ENCODE measurements at regions not wholly inside any gene's neighbourhood (a gene's known extent, or its start where the extent isn't known, plus 50 kb on each side); places are given as distances from the start of the nearest gene placed in this dataset.

- H3K36me3 ChIP-seq (ENCODE audit: control insufficient read depth, insufficient read depth, low read length), result no peaks in the 10 kb centered on the region
- H3K27me3 ChIP-seq (ENCODE audit: control insufficient read depth, insufficient read depth, low read length), result no peaks in the 10 kb centered on the region
- no peak for TF ChIP-seq CTCF (IDR thresholded peaks at IDR 0.05; ENCODE audit: insufficient read depth, low read length, severe bottlenecking)
- DNase-seq (ENCODE audit: low read depth) (no peak), FAIRE-seq (no peak)
- no peak overlapping the region for H3K4me3 ChIP-seq (ENCODE audit: low read depth, low read length)
These were observed 163.5 kb upstream of the TCERG1L start for GRCh38 chr10:131475043-131475442.

- no peak overlapping the region for H3K4me3 ChIP-seq (ENCODE audit: low read depth, low read length)
- no peak for FAIRE-seq
- DNase-seq (ENCODE audit: low read depth), result no peak
- TF ChIP-seq CTCF (IDR thresholded peaks at IDR 0.05; ENCODE audit: insufficient read depth, low read length, severe bottlenecking), result no peak
- no peaks in the 10 kb centered on the region for H3K36me3 ChIP-seq (ENCODE audit: control insufficient read depth, insufficient read depth, low read length)
- no peaks in the 10 kb centered on the region for H3K27me3 ChIP-seq (ENCODE audit: control insufficient read depth, insufficient read depth, low read length)
These were observed 164.3 kb upstream of the TCERG1L start for GRCh38 chr10:131475803-131476202.

- FAIRE-seq (no peak), DNase-seq (ENCODE audit: low read depth) (no peak)
- no peak overlapping the region for H3K4me3 ChIP-seq (ENCODE audit: low read depth, low read length)
- no peaks in the 10 kb centered on the region for H3K27me3 ChIP-seq (ENCODE audit: control insufficient read depth, insufficient read depth, low read length)
- no peaks in the 10 kb centered on the region for H3K36me3 ChIP-seq (ENCODE audit: control insufficient read depth, insufficient read depth, low read length)
- TF ChIP-seq CTCF (IDR thresholded peaks at IDR 0.05; ENCODE audit: insufficient read depth, low read length, severe bottlenecking), result no peak
These were observed 166.1 kb upstream of the TCERG1L start for GRCh38 chr10:131477457-131478121.

- no peak for DNase-seq (ENCODE audit: low read depth)
- TF ChIP-seq CTCF (IDR thresholded peaks at IDR 0.05; ENCODE audit: insufficient read depth, low read length, severe bottlenecking), result no peak
These were observed 167.0 kb upstream of the TCERG1L start for GRCh38 chr10:131478377-131478989.

GRCh38 chr10:131480066-131480465 lies 168.5 kb upstream of the TCERG1L start:
- no peaks in the 10 kb centered on the region for H3K27me3 ChIP-seq (ENCODE audit: control insufficient read depth, insufficient read depth, low read length)
- H3K36me3 ChIP-seq (ENCODE audit: control insufficient read depth, insufficient read depth, low read length), result no peaks in the 10 kb centered on the region
- no peak for DNase-seq (ENCODE audit: low read depth)
- no peak for TF ChIP-seq CTCF (IDR thresholded peaks at IDR 0.05; ENCODE audit: insufficient read depth, low read length, severe bottlenecking)
- no peak for FAIRE-seq
- no peak overlapping the region for H3K4me3 ChIP-seq (ENCODE audit: low read depth, low read length)

More at GRCh38 chr10:131478377-131478989, 167.0 kb upstream of the TCERG1L start:
- FAIRE-seq, result no peak
- Histone ChIP-seq H3K4me3 (ENCODE audit: low read depth, low read length) (no peak overlapping the region), H3K36me3 (ENCODE audit: control insufficient read depth, insufficient read depth, low read length) (no peaks in the 10 kb centered on the region), H3K27me3 (ENCODE audit: control insufficient read depth, insufficient read depth, low read length) (no peaks in the 10 kb centered on the region)

Data from bronchial epithelial cell (primary cell).